SK-N-SH (cell line): ENCODE measurements at regions not wholly inside any gene's neighbourhood (a gene's known extent, or its start where the extent isn't known, plus 50 kb on each side); places are given as distances from the start of the nearest gene placed in this dataset.
A peak's percentile ranks its signal among the peaks of the same experiment; 100 is the strongest.
"Not testable (repeated sequence)": the region's sequence is repeated elsewhere in the genome, so short reads cannot be mapped to it uniquely, and the experiment has no call there.

ENCODE experiments used
- CTCF ChIA-PET: fragments of 300-600, 350-600 bp; formaldehyde crosslinking; extraction: SDS; loops from one replicate; lab custom pipeline; 2021; lab: Yijun Ruan, JAX
- POLR2A ChIA-PET: fragments of 350-600 bp; sonication (Branson Sonifier 250); formaldehyde crosslinking; extraction: SDS; loops from one replicate; lab custom pipeline; 2020; ENCODE audit warnings: antibody characterized with exemption, inconsistent platforms; lab: Yijun Ruan, JAX
- DNase-seq: peaks from one replicate; pipeline ENCODE4 v3.0.0; 2012
- H2AFZ ChIP-seq: fragments of 200-600 bp; sonication (generic); 2 replicates; pipeline ENCODE4 v1.8.1; 2016; ENCODE audit warnings: antibody characterized with exemption, mild to moderate bottlenecking, low read depth
- H3F3A ChIP-seq: fragments of 200-600 bp; sonication (generic); replicated peaks from 2 replicates; pipeline ENCODE3; 2016; ENCODE audit warnings: antibody characterized with exemption, mild to moderate bottlenecking; ENCODE audit not compliant: insufficient read depth
- H3K27ac ChIP-seq, 2 experiments: fragments of 200-500 bp in 1 of 2; fragments of 200-600 bp in 1 of 2; sonication (Bioruptor generic) in 1 of 2; sonication (generic), shearing (Covaris generic) in 1 of 2; 2 replicates each; pipeline versions ENCODE4 v1.5.1 to v1.6.1; 2014 to 2016; ENCODE audit warnings: low read depth in 2 of 2, inconsistent platforms in 1 of 2, low read length in 1 of 2, mild to moderate bottlenecking in 1 of 2, mixed read lengths in 1 of 2
- H3K27me3 ChIP-seq: fragments of 200-600 bp; sonication (generic), shearing (Covaris generic); 2 replicates; pipeline ENCODE4 v1.6.1; 2016; ENCODE audit warnings: mixed run types; ENCODE audit not compliant: insufficient read depth
- H3K36me3 ChIP-seq, 2 experiments: fragments of 200-500 bp in 1 of 2; fragments of 200-600 bp in 1 of 2; sonication (Bioruptor generic) in 1 of 2; sonication (generic) in 1 of 2; replicated peaks in 1 of 2; 2 replicates each; pipeline versions ENCODE3 to v1.5.1; 2014 to 2016; ENCODE audit warnings: low read length in 1 of 2, mild to moderate bottlenecking in 1 of 2; ENCODE audit not compliant: insufficient read depth in 2 of 2, control insufficient read depth in 1 of 2
- H3K4me1 ChIP-seq, 2 experiments: fragments of 200-500 bp in 1 of 2; fragments of 200-600 bp in 1 of 2; sonication (Bioruptor generic) in 1 of 2; sonication (generic), shearing (Covaris generic) in 1 of 2; 2 replicates each; pipeline versions ENCODE4 v1.5.1 to v1.6.1; 2014 to 2016; ENCODE audit warnings: low read depth in 1 of 2, low read length in 1 of 2, mixed run types in 1 of 2; ENCODE audit not compliant: insufficient read depth in 2 of 2, control insufficient read depth in 1 of 2
- H3K4me2 ChIP-seq: fragments of 200-600 bp; sonication (generic), shearing (Covaris generic); 2 replicates; pipeline ENCODE4 v1.6.1; 2017; ENCODE audit warnings: mixed run types
- H3K4me3 ChIP-seq, 2 experiments: fragments of 200-500 bp in 1 of 2; fragments of 200-600 bp in 1 of 2; sonication (Bioruptor generic) in 1 of 2; sonication (generic), shearing (Covaris generic) in 1 of 2; 2 replicates each; pipeline versions ENCODE4 v1.5.1 to v1.8.1; 2014 to 2016; ENCODE audit warnings: low read depth in 2 of 2, inconsistent platforms in 1 of 2, low read length in 1 of 2, mild to moderate bottlenecking in 1 of 2, mixed read lengths in 1 of 2, moderate library complexity in 1 of 2
- H3K79me2 ChIP-seq: fragments of 200-600 bp; sonication (generic); 2 replicates; pipeline ENCODE4 v1.8.1; 2017; ENCODE audit warnings: mild to moderate bottlenecking; ENCODE audit not compliant: insufficient read depth
- H3K9ac ChIP-seq: fragments of 200-600 bp; sonication (generic); 2 replicates; pipeline ENCODE4 v1.6.1; 2017; ENCODE audit warnings: mixed run types
- H3K9me2 ChIP-seq: fragments of 200-600 bp; sonication (generic); 2 replicates; pipeline ENCODE4 v1.6.1; 2017; ENCODE audit warnings: mixed run types
- H3K9me3 ChIP-seq: fragments of 200-600 bp; sonication (generic); 2 replicates; pipeline ENCODE4 v1.6.1; 2017; ENCODE audit warnings: mixed run types, mild to moderate bottlenecking, moderate library complexity
- H4K20me1 ChIP-seq: fragments of 200-600 bp; sonication (generic); 2 replicates; pipeline ENCODE4 v1.6.1; 2017; ENCODE audit warnings: mild to moderate bottlenecking, mixed run types; ENCODE audit not compliant: insufficient read depth
- CHD2 ChIP-seq: fragments of 150-350 bp; IDR thresholded peaks from 2 replicates; pipeline ENCODE4 v1.6.1; 2018; ENCODE audit warnings: low read length; ENCODE audit not compliant: partially characterized antibody
- ELF1 ChIP-seq: IDR thresholded peaks from 2 replicates; pipeline ENCODE4 v1.4.0; 2012
- EP300 ChIP-seq, 2 experiments: IDR thresholded peaks; 2 replicates each; pipeline versions ENCODE4 v1.4.0 to v1.6.1; 2012; ENCODE audit warnings: borderline replicate concordance in 1 of 2, low read depth in 1 of 2, low read length in 1 of 2
- FOSL2 ChIP-seq: IDR thresholded peaks from 2 replicates; pipeline ENCODE4 v1.4.0; 2012; ENCODE audit warnings: low read depth, mild to moderate bottlenecking, moderate library complexity, borderline replicate concordance
- FOXJ3 ChIP-seq: sonication (generic); formaldehyde crosslinking; IDR thresholded peaks from 2 replicates; pipeline ENCODE4 v1.5.1; 2020; ENCODE audit warnings: mild to moderate bottlenecking, missing genetic modification reagents
- FOXM1 ChIP-seq: IDR thresholded peaks from 2 replicates; pipeline ENCODE4 v1.4.0; 2012; ENCODE audit warnings: low read depth, mild to moderate bottlenecking
- GATA2 ChIP-seq: sonication (generic); formaldehyde crosslinking; IDR thresholded peaks from 2 replicates; pipeline ENCODE4 v1.5.0; 2020; ENCODE audit warnings: mild to moderate bottlenecking, missing genetic modification reagents
- JUND ChIP-seq: IDR thresholded peaks from 2 replicates; pipeline ENCODE4 v1.4.0; 2012
- MXI1 ChIP-seq: IDR thresholded peaks from 2 replicates; pipeline ENCODE4 v1.6.1; 2012; ENCODE audit warnings: mild to moderate bottlenecking, low read depth, low read length, improper control_type of control experiment
- POLR2AphosphoS5 ChIP-seq: IDR thresholded peaks from 2 replicates; pipeline ENCODE4 v1.6.1; 2012; ENCODE audit warnings: low read depth, low read length
- RCOR1 ChIP-seq: fragments of 150-350 bp; IDR thresholded peaks from 2 replicates; pipeline ENCODE4 v1.6.1; 2017; ENCODE audit warnings: antibody characterized with exemption, low read length
- SMC3 ChIP-seq: IDR thresholded peaks from 2 replicates; pipeline ENCODE4 v1.6.1; 2012; ENCODE audit warnings: low read depth, low read length, improper control_type of control experiment
- TCF12 ChIP-seq: IDR thresholded peaks from 2 replicates; pipeline ENCODE4 v1.4.0; 2012
- TEAD4 ChIP-seq: IDR thresholded peaks from 2 replicates; pipeline ENCODE4 v1.4.0; 2012; ENCODE audit warnings: mild to moderate bottlenecking, borderline replicate concordance; ENCODE audit not compliant: insufficient read depth
- YY1 ChIP-seq: IDR thresholded peaks from 2 replicates; pipeline ENCODE4 v1.4.0; 2012; ENCODE audit warnings: low read depth, mild to moderate bottlenecking
- WGBS: methylation state at CpG from one replicate; pipeline ENCODE4 v1.1.6; 2017; ENCODE audit warnings: low lambda C conversion rate; 5-methylcytosine and 5-hydroxymethylcytosine counted together
- TF ChIP-seq, protein P1 (sequence below): IDR thresholded peaks from 2 replicates; pipeline ENCODE4 v1.4.0; 2012; ENCODE audit warnings: low read depth, borderline replicate concordance
- TF ChIP-seq, protein P2 (sequence below): IDR thresholded peaks from 2 replicates; pipeline ENCODE4 v1.6.1; 2012; ENCODE audit warnings: mild to moderate bottlenecking, low read depth, low read length, moderate library complexity
- TF ChIP-seq, protein P3 (sequence below): IDR thresholded peaks from 2 replicates; pipeline ENCODE4 v1.4.0; 2012; ENCODE audit warnings: low read depth, borderline replicate concordance
- TF ChIP-seq, protein P4 (sequence below): IDR thresholded peaks from 2 replicates; pipeline ENCODE4 v1.4.0; 2012; ENCODE audit warnings: low read depth

DNA sequence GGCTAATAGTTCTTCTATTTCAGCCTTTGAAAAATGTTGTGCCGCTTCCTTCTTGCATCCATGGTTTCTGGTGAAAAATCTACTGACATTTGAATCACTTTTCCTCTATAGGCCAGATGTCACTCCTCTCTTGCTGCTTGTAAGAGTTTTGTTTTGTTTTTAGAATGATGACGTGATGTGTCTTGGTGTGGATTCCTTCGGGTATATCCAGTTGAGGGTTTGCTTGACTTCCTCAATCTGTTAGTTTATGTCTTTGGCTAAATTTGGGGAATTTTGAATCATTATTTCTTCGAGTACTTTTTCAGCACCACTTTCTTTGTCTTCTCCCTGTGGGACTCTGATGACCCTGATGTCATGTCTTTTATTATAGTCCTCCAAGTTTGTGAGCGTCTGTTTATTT is 175.5 kb downstream of the MYLK4 start:
- no peaks in the 10 kb centered on the region for H3K27me3 ChIP-seq
- CTCF ChIA-PET = no interaction called here
- TF ChIP-seq CHD2 (no peak), FOXJ3 (CRISPR knock-in tag) (no peak), FOXM1 (no peak), GATA2 (CRISPR knock-in tag) (no peak), MXI1 (no peak), ELF1 (no peak), EP300 (IDR thresholded peaks at IDR 0.05; ENCODE audit: borderline replicate concordance in 1 of 2, low read depth in 1 of 2, low read length in 1 of 2) (no peak), YY1 (no peak), TEAD4 (no peak), SMC3 (no peak), RCOR1 (no peak), FOSL2 (no peak), JUND (no peak), POLR2AphosphoS5 (no peak), TCF12 (no peak)
- TF ChIP-seq, protein P1, sequence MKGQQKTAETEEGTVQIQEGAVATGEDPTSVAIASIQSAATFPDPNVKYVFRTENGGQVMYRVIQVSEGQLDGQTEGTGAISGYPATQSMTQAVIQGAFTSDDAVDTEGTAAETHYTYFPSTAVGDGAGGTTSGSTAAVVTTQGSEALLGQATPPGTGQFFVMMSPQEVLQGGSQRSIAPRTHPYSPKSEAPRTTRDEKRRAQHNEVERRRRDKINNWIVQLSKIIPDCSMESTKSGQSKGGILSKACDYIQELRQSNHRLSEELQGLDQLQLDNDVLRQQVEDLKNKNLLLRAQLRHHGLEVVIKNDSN = no peak
- TF ChIP-seq, protein P2, sequence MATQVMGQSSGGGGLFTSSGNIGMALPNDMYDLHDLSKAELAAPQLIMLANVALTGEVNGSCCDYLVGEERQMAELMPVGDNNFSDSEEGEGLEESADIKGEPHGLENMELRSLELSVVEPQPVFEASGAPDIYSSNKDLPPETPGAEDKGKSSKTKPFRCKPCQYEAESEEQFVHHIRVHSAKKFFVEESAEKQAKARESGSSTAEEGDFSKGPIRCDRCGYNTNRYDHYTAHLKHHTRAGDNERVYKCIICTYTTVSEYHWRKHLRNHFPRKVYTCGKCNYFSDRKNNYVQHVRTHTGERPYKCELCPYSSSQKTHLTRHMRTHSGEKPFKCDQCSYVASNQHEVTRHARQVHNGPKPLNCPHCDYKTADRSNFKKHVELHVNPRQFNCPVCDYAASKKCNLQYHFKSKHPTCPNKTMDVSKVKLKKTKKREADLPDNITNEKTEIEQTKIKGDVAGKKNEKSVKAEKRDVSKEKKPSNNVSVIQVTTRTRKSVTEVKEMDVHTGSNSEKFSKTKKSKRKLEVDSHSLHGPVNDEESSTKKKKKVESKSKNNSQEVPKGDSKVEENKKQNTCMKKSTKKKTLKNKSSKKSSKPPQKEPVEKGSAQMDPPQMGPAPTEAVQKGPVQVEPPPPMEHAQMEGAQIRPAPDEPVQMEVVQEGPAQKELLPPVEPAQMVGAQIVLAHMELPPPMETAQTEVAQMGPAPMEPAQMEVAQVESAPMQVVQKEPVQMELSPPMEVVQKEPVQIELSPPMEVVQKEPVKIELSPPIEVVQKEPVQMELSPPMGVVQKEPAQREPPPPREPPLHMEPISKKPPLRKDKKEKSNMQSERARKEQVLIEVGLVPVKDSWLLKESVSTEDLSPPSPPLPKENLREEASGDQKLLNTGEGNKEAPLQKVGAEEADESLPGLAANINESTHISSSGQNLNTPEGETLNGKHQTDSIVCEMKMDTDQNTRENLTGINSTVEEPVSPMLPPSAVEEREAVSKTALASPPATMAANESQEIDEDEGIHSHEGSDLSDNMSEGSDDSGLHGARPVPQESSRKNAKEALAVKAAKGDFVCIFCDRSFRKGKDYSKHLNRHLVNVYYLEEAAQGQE = no peak
- TF ChIP-seq, protein P3, sequence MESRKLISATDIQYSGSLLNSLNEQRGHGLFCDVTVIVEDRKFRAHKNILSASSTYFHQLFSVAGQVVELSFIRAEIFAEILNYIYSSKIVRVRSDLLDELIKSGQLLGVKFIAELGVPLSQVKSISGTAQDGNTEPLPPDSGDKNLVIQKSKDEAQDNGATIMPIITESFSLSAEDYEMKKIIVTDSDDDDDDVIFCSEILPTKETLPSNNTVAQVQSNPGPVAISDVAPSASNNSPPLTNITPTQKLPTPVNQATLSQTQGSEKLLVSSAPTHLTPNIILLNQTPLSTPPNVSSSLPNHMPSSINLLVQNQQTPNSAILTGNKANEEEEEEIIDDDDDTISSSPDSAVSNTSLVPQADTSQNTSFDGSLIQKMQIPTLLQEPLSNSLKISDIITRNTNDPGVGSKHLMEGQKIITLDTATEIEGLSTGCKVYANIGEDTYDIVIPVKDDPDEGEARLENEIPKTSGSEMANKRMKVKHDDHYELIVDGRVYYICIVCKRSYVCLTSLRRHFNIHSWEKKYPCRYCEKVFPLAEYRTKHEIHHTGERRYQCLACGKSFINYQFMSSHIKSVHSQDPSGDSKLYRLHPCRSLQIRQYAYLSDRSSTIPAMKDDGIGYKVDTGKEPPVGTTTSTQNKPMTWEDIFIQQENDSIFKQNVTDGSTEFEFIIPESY = no peak
- TF ChIP-seq, protein P4, sequence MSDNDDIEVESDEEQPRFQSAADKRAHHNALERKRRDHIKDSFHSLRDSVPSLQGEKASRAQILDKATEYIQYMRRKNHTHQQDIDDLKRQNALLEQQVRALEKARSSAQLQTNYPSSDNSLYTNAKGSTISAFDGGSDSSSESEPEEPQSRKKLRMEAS = no peak
- H2AFZ ChIP-seq = peak overlapping the region; percentile 65; the same call in 1 of the 2 replicates
- no peaks in the 10 kb centered on the region for H3F3A ChIP-seq
- no peaks in the 10 kb centered on the region for H3K9me3 ChIP-seq
- no peak overlapping the region for H3K4me2 ChIP-seq
- H3K9ac ChIP-seq = no peak overlapping the region
- no peak overlapping the region for H3K4me3 ChIP-seq
- POLR2A ChIA-PET = no interaction called here
- 54% methylated on average over 5 of the region's 5 CpGs for WGBS
- no peaks in the 10 kb centered on the region for H4K20me1 ChIP-seq
- H3K4me1 ChIP-seq = no peaks in the 10 kb centered on the region; a peak in 1 of 4 replicates
- H3K9me2 ChIP-seq = no peaks in the 10 kb centered on the region; the same call in 1 of the 2 replicates
- H3K27ac ChIP-seq = no peak overlapping the region
- no peak for DNase-seq
- no peaks in the 10 kb centered on the region for H3K79me2 ChIP-seq
- no peaks in the 10 kb centered on the region for H3K36me3 ChIP-seq

DNA sequence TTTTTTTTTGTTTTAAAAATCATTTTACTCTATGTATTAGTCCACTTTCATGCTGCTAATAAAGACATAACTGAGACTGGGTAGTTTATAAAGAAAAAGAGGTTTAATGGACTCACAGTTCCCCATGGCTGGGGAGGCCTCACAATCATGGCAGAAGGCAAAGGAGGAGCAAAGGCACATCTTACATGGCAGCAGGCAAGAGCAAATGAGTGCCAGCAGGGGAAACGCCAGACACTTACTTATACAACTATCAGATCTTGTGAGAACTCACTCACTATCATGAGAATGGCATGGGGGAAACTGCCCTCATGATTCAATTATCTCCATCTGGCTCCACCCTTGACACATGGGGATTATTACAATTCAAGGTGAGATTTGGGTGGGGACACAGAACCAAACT is 181.3 kb downstream of the MYLK4 start:
- H3K4me3 ChIP-seq, H3K36me3 ChIP-seq, H3K9me3 ChIP-seq, DNase-seq, H2AFZ ChIP-seq, H3F3A ChIP-seq, CTCF ChIA-PET, H3K27me3 ChIP-seq, H3K9ac ChIP-seq, POLR2A ChIA-PET, H3K4me1 ChIP-seq, H4K20me1 ChIP-seq, H3K9me2 ChIP-seq, H3K27ac ChIP-seq, H3K79me2 ChIP-seq, H3K4me2 ChIP-seq: not testable (repeated sequence)
- WGBS = 0% methylated on average over 1 of the region's 1 CpG
